SU-DHL-6 (cell line): ENCODE measurements at regions not wholly inside any gene's neighbourhood (a gene's known extent, or its start where the extent isn't known, plus 50 kb on each side); places are given as distances from the start of the nearest gene placed in this dataset.

Experiments used
- CTCF ChIP-seq: fragments of 200-600 bp; sonication (generic); IDR thresholded peaks from one replicate; pipeline ENCODE4 v1.5.1; 2017; ENCODE audit warnings: antibody characterized with exemption, mild to moderate bottlenecking, low read length, moderate library complexity; ENCODE audit not compliant: insufficient read depth, poor library complexity, severe bottlenecking
- EZH2phosphoT487 ChIP-seq: fragments of 200-600 bp; sonication (generic), shearing (Covaris generic); conservative IDR thresholded peaks from 2 replicates; pipeline ENCODE4 v1.6.1; 2018; ENCODE audit warnings: mild to moderate bottlenecking, antibody characterized with exemption, low read length, moderate library complexity, mixed read lengths

- TF ChIP-seq CTCF (no peak), EZH2phosphoT487 (no peak)
Measured at GRCh38 chr13:104098421-104098820, 1032.2 kb upstream of the SLC10A2 start.
